H1 (cell line): ENCODE measurements at regions not wholly inside any gene's neighbourhood (a gene's known extent, or its start where the extent isn't known, plus 50 kb on each side); places are given as distances from the start of the nearest gene placed in this dataset.

ENCODE experiments used
- CTCF ChIA-PET: fragments of 300-600 bp; sonication (Branson Sonifier 250); formaldehyde crosslinking; loops from one replicate; lab custom pipeline; 2021; ENCODE audit not compliant: partially characterized antibody; lab: Charles Lee
- POLR2A ChIA-PET: fragments of 300-600 bp; sonication (Branson Sonifier 250); formaldehyde crosslinking; loops from one replicate; lab custom pipeline; 2021; ENCODE audit warnings: inconsistent platforms; ENCODE audit not compliant: partially characterized antibody; lab: Charles Lee
- DNase-seq, 2 experiments: peaks; one replicate each; pipeline versions ENCODE4 v3.0.0 to v3.0.0-alpha.2; 2010 to 2022; ENCODE audit warnings: low spot score in 2 of 2, low read depth in 1 of 2, mixed read lengths in 1 of 2
- FAIRE-seq: peaks from 2 replicates; lab custom pipeline; 2011; peaks lifted over from hg19 to GRCh38; lab: Jason Lieb, UNC
- H2AFZ ChIP-seq: 2 replicates; pipeline ENCODE4 v1.8.1; 2012; ENCODE audit warnings: low read length, inconsistent platforms
- H2AK5ac ChIP-seq: 2 replicates; pipeline ENCODE4 v1.6.1; 2013; ENCODE audit warnings: low read depth, low read length
- H2BK120ac ChIP-seq: replicated peaks from 2 replicates; pipeline ENCODE3; 2013; ENCODE audit warnings: low read depth, low read length, inconsistent platforms
- H2BK12ac ChIP-seq: 2 replicates; pipeline ENCODE4 v1.6.1; 2013; ENCODE audit warnings: low read depth, low read length
- H2BK15ac ChIP-seq: 2 replicates; pipeline ENCODE4 v1.6.1; 2013; ENCODE audit warnings: low read length
- H2BK20ac ChIP-seq: 2 replicates; pipeline ENCODE4 v1.6.1; 2013; ENCODE audit warnings: low read length
- H2BK5ac ChIP-seq: 2 replicates; pipeline ENCODE4 v1.6.1; 2013; ENCODE audit warnings: low read depth, low read length
- H3K14ac ChIP-seq: 2 replicates; pipeline ENCODE4 v1.6.1; 2013; ENCODE audit warnings: inconsistent platforms; ENCODE audit not compliant: insufficient read length
- H3K18ac ChIP-seq: 2 replicates; pipeline ENCODE4 v1.6.1; 2013; ENCODE audit warnings: low read length; ENCODE audit errors: extremely low read depth
- H3K23ac ChIP-seq: 2 replicates; pipeline ENCODE4 v1.6.1; 2013; ENCODE audit warnings: inconsistent platforms; ENCODE audit not compliant: insufficient read length
- H3K23me2 ChIP-seq: 2 replicates; pipeline ENCODE4 v1.6.1; 2013; ENCODE audit warnings: low read depth, low read length
- H3K27ac ChIP-seq: 2 replicates; pipeline ENCODE4 v1.6.1; 2011; ENCODE audit warnings: low read depth, low read length, inconsistent platforms
- H3K27me3 ChIP-seq, 4 experiments: replicated peaks in 1 of 4; 1 replicate in 1 of 4; 2 replicates in 3 of 4; pipeline versions ENCODE4 v1.6.1 to v1.8.1; 2011 to 2013; ENCODE audit warnings: low read length in 3 of 4, mild to moderate bottlenecking in 3 of 4, inconsistent platforms in 2 of 4, mixed read lengths in 2 of 4, moderate library complexity in 1 of 4; ENCODE audit not compliant: control insufficient read depth in 3 of 4, insufficient read depth in 3 of 4; ENCODE audit errors: extremely low read depth in 1 of 4
- H3K36me3 ChIP-seq, 4 experiments: 2 replicates each; pipeline versions ENCODE4 v1.6.1 to v1.8.1; 2011 to 2013; ENCODE audit warnings: mild to moderate bottlenecking in 4 of 4, low read length in 3 of 4, moderate library complexity in 2 of 4, control low read depth in 1 of 4, inconsistent platforms in 1 of 4; ENCODE audit not compliant: insufficient read depth in 4 of 4, control insufficient read depth in 2 of 4
- H3K4ac ChIP-seq: replicated peaks from 2 replicates; pipeline ENCODE3; 2013; ENCODE audit warnings: low read length, low read depth, mixed read lengths, inconsistent platforms; ENCODE audit not compliant: insufficient read length
- H3K4me1 ChIP-seq, 4 experiments: replicated peaks in 1 of 4; 1 replicate in 1 of 4; 2 replicates in 3 of 4; pipeline versions ENCODE4 v1.6.1 to v1.8.1; 2011 to 2013; ENCODE audit warnings: low read length in 3 of 4, inconsistent platforms in 2 of 4, mixed read lengths in 1 of 4; ENCODE audit not compliant: insufficient read depth in 4 of 4, control insufficient read depth in 3 of 4
- H3K4me2 ChIP-seq, 2 experiments: 2 replicates each; pipeline versions ENCODE4 v1.6.1 to v1.8.1; 2011 to 2013; ENCODE audit warnings: low read depth in 2 of 2, low read length in 2 of 2, control low read depth in 1 of 2, inconsistent platforms in 1 of 2, mild to moderate bottlenecking in 1 of 2; ENCODE audit not compliant: insufficient read depth in 1 of 2
- H3K4me3 ChIP-seq, 4 experiments: fragments of 200-600, 300-600 bp in 1 of 4; sonication (generic), shearing (Covaris generic), sonication (Bioruptor Twin) in 1 of 4; 2 replicates each; pipeline versions ENCODE4 v1.5.1 to v1.8.1; 2011 to 2016; ENCODE audit warnings: low read length in 4 of 4, low read depth in 3 of 4, control low read depth in 2 of 4, inconsistent platforms in 2 of 4, mild to moderate bottlenecking in 2 of 4, mixed read lengths in 1 of 4, moderate library complexity in 1 of 4; ENCODE audit not compliant: insufficient read depth in 2 of 4; ENCODE audit errors: extremely low read depth in 1 of 4
- H3K56ac ChIP-seq: replicated peaks from 2 replicates; pipeline ENCODE3; 2013; ENCODE audit warnings: low read depth, mild to moderate bottlenecking, mixed read lengths, low read length, inconsistent platforms; ENCODE audit not compliant: insufficient read length
- H3K79me1 ChIP-seq: 2 replicates; pipeline ENCODE4 v1.6.1; 2013; ENCODE audit warnings: low read depth, low read length, control low read depth
- H3K79me2 ChIP-seq, 2 experiments: 2 replicates each; pipeline versions ENCODE4 v1.6.1 to v1.8.1; 2012 to 2013; ENCODE audit warnings: low read length in 2 of 2, mild to moderate bottlenecking in 2 of 2, inconsistent platforms in 1 of 2; ENCODE audit not compliant: insufficient read depth in 2 of 2, control insufficient read depth in 1 of 2
- H3K9ac ChIP-seq, 4 experiments: replicated peaks in 1 of 4; 1 replicate in 1 of 4; 2 replicates in 3 of 4; pipeline versions ENCODE4 v1.6.1 to v1.8.1; 2011 to 2013; ENCODE audit warnings: low read depth in 3 of 4, low read length in 3 of 4, control low read depth in 2 of 4, mild to moderate bottlenecking in 2 of 4, moderate library complexity in 2 of 4, inconsistent platforms in 1 of 4; ENCODE audit errors: extremely low read depth in 1 of 4
- H3K9me3 ChIP-seq, 2 experiments: 2 replicates each; pipeline versions ENCODE4 v1.6.1 to v1.8.1; 2012 to 2013; ENCODE audit warnings: mild to moderate bottlenecking in 2 of 2, moderate library complexity in 2 of 2, control low read depth in 1 of 2, inconsistent platforms in 1 of 2, low read depth in 1 of 2, low read length in 1 of 2, mixed read lengths in 1 of 2; ENCODE audit not compliant: insufficient read depth in 2 of 2
- H4K20me1 ChIP-seq, 2 experiments: replicated peaks in 1 of 2; 2 replicates each; pipeline versions ENCODE3 to v1.8.1; 2011 to 2013; ENCODE audit warnings: inconsistent platforms in 2 of 2, low read length in 2 of 2, mild to moderate bottlenecking in 1 of 2; ENCODE audit not compliant: insufficient read depth in 2 of 2, control insufficient read depth in 1 of 2
- H4K5ac ChIP-seq: 2 replicates; pipeline ENCODE4 v1.6.1; 2013; ENCODE audit warnings: low read length, low read depth, mixed read lengths, inconsistent platforms; ENCODE audit not compliant: insufficient read length
- H4K8ac ChIP-seq: 2 replicates; pipeline ENCODE4 v1.8.0; 2013; ENCODE audit warnings: mild to moderate bottlenecking, moderate library complexity, low read length, inconsistent platforms; ENCODE audit not compliant: insufficient read depth; ENCODE audit errors: extremely low read depth
- H4K91ac ChIP-seq: replicated peaks from 2 replicates; pipeline ENCODE3; 2013; ENCODE audit warnings: low read length, mixed read lengths, inconsistent platforms; ENCODE audit not compliant: insufficient read length
- ATF3 ChIP-seq: IDR thresholded peaks from 2 replicates; pipeline ENCODE4 v1.6.1; 2011; ENCODE audit warnings: low read depth, mild to moderate bottlenecking, low read length; ENCODE audit not compliant: insufficient read depth
- BCL11A ChIP-seq, 2 experiments: IDR thresholded peaks; one replicate each; pipeline ENCODE4 v1.6.1; 2011; ENCODE audit warnings: low read depth in 2 of 2, low read length in 2 of 2, mild to moderate bottlenecking in 2 of 2
- BRCA1 ChIP-seq: IDR thresholded peaks from 2 replicates; pipeline ENCODE4 v1.6.1; 2012; ENCODE audit warnings: low read depth, low read length, improper control_type of control experiment
- EGR1 ChIP-seq: IDR thresholded peaks from 2 replicates; pipeline ENCODE4 v1.6.1; 2011; ENCODE audit warnings: low read depth, low read length, borderline replicate concordance
- EZH2 ChIP-seq: fragments of 200-600 bp; sonication (generic); IDR thresholded peaks from 2 replicates; pipeline ENCODE4 v1.7.1; 2012; ENCODE audit warnings: low read depth, mild to moderate bottlenecking, moderate library complexity, low read length, inconsistent platforms; ENCODE audit not compliant: severe bottlenecking
- GABPA ChIP-seq: IDR thresholded peaks from 2 replicates; pipeline ENCODE4 v1.6.1; 2011; ENCODE audit warnings: mild to moderate bottlenecking, low read length, moderate library complexity, borderline replicate concordance; ENCODE audit not compliant: insufficient read depth
- MAX ChIP-seq: IDR thresholded peaks from 2 replicates; pipeline ENCODE4 v1.6.1; 2012; ENCODE audit warnings: inconsistent platforms
- SP1 ChIP-seq: IDR thresholded peaks from 2 replicates; pipeline ENCODE4 v1.6.1; 2011; ENCODE audit warnings: low read depth, low read length
- TAF7 ChIP-seq: optimal IDR thresholded peaks from 2 replicates; pipeline ENCODE3; 2011; ENCODE audit warnings: low read depth, mild to moderate bottlenecking, inconsistent platforms, low read length, moderate library complexity, borderline replicate concordance
- TBP ChIP-seq: IDR thresholded peaks from 2 replicates; pipeline ENCODE4 v1.6.1; 2011; ENCODE audit warnings: low read depth, low read length, improper control_type of control experiment
- WGBS, 2 experiments: shearing (Covaris generic) in 1 of 2; methylation state at CpG; one replicate each; pipeline versions ENCODE4 v1.1.6 to v1.1.7; 2013 to 2015; ENCODE audit warnings: low lambda C conversion rate in 2 of 2, mixed read lengths in 2 of 2, inconsistent platforms in 1 of 2, low coverage in 1 of 2, missing lambda C conversion rate in 1 of 2; ENCODE audit not compliant: insufficient replicate concordance in 2 of 2, insufficient coverage in 1 of 2, insufficient read length in 1 of 2; ENCODE audit errors: extremely low coverage in 1 of 2, missing lambda C conversion rate in 1 of 2; 5-methylcytosine and 5-hydroxymethylcytosine counted together

- ChIA-PET POLR2A (no interaction called here), CTCF (no interaction called here)
- no peak overlapping the region for H3K27ac ChIP-seq
- H2AK5ac ChIP-seq, result no peak overlapping the region
- H3K9ac ChIP-seq, result no peak overlapping the region
- H3K79me2 ChIP-seq, result no peaks in the 10 kb centered on the region
- no peaks in the 10 kb centered on the region for H3K4me1 ChIP-seq
- no peak overlapping the region for H2BK20ac ChIP-seq
- H3K4me3 ChIP-seq, result no peak overlapping the region
- WGBS, 2 experiments, result 85% methylated on average over 4 of the region's 4 CpGs; no CpG with 5 or more reads in 1 of the 2 experiments
- no peaks in the 10 kb centered on the region for H3K36me3 ChIP-seq
- H2AFZ ChIP-seq, result no peak overlapping the region
- no peaks in the 10 kb centered on the region; the same call in 1 of the 2 replicates for H3K23me2 ChIP-seq
- no peak overlapping the region for H2BK15ac ChIP-seq
- no peak overlapping the region for H3K4me2 ChIP-seq
- H3K9me3 ChIP-seq, result no peaks in the 10 kb centered on the region
- no peak overlapping the region for H3K23ac ChIP-seq
- H4K5ac ChIP-seq, result no peak overlapping the region
- H2BK5ac ChIP-seq, result no peak overlapping the region
- no peak overlapping the region for H3K56ac ChIP-seq
- no peak overlapping the region for H3K18ac ChIP-seq
- H3K27me3 ChIP-seq, result no peaks in the 10 kb centered on the region
- H2BK120ac ChIP-seq, result no peak overlapping the region
- DNase-seq (peak in 1 of 2 experiments; percentile 4), FAIRE-seq (no peak)
- no peak overlapping the region for H3K4ac ChIP-seq
- no peaks in the 10 kb centered on the region for H4K20me1 ChIP-seq
- H3K14ac ChIP-seq, result no peak overlapping the region
- H4K91ac ChIP-seq, result no peak overlapping the region
- TF ChIP-seq GABPA, result no peak
- TF ChIP-seq EZH2, result no peak
- no peak for TF ChIP-seq TAF7
- TF ChIP-seq BRCA1, result no peak
- TF ChIP-seq BCL11A (IDR thresholded peaks at IDR 0.05; ENCODE audit: low read depth in 2 of 2, low read length in 2 of 2), result no peak
- no peak for TF ChIP-seq EGR1
- no peak for TF ChIP-seq ATF3
- TF ChIP-seq SP1, result no peak
- no peak for TF ChIP-seq MAX
- no peak for TF ChIP-seq TBP
- no peak overlapping the region for H4K8ac ChIP-seq
- H3K79me1 ChIP-seq, result no peaks in the 10 kb centered on the region
- H2BK12ac ChIP-seq, result no peak overlapping the region
Observed at GRCh38 chr2:217742276-217742675, 260.5 kb downstream of the TNS1 start.
